OCI-LY1 (cell line): ENCODE measurements at regions not wholly inside any gene's neighbourhood (a gene's known extent, or its start where the extent isn't known, plus 50 kb on each side); places are given as distances from the start of the nearest gene placed in this dataset.

Experiments
- EZH2 ChIP-seq: fragments of 200-600 bp; sonication (generic), shearing (Covaris generic); IDR thresholded peaks from 2 replicates; pipeline ENCODE4 v1.8.0; 2017; ENCODE audit warnings: borderline replicate concordance, mixed run types, mild to moderate bottlenecking, antibody characterized with exemption, low read length, moderate library complexity, mixed read lengths
- TF ChIP-seq, protein P1 (sequence below): fragments of 200-600 bp; sonication (generic), shearing (Covaris generic); IDR thresholded peaks from 2 replicates; pipeline ENCODE4 v1.5.1; 2017; ENCODE audit warnings: mild to moderate bottlenecking, antibody characterized with exemption, low read length, moderate library complexity, mixed read lengths

DNA sequence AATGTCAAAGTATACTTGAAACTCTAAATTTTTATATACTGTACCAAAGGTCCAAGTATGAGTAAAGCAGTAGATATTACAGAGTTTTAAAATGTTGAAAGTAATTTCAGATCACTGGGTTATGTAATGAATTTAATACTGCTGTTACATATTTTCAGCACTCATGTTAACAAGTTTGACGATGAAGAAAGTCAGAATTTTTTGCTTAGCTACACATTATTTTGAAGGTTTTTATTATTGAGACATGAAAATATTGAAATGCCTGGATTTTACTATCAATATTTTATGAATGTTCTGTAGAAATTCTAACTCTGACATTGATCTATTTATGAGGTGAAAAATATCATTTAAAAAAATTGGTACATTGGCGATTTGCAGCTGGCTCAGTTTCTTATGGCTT, 1030.3 kb downstream of the FSCB start:
- TF ChIP-seq, protein P1, sequence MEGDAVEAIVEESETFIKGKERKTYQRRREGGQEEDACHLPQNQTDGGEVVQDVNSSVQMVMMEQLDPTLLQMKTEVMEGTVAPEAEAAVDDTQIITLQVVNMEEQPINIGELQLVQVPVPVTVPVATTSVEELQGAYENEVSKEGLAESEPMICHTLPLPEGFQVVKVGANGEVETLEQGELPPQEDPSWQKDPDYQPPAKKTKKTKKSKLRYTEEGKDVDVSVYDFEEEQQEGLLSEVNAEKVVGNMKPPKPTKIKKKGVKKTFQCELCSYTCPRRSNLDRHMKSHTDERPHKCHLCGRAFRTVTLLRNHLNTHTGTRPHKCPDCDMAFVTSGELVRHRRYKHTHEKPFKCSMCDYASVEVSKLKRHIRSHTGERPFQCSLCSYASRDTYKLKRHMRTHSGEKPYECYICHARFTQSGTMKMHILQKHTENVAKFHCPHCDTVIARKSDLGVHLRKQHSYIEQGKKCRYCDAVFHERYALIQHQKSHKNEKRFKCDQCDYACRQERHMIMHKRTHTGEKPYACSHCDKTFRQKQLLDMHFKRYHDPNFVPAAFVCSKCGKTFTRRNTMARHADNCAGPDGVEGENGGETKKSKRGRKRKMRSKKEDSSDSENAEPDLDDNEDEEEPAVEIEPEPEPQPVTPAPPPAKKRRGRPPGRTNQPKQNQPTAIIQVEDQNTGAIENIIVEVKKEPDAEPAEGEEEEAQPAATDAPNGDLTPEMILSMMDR = no peak
- TF ChIP-seq EZH2 = no peak
